IPS-18a (cell line): ENCODE measurements at regions not wholly inside any gene's neighbourhood (a gene's known extent, or its start where the extent isn't known, plus 50 kb on each side); places are given as distances from the start of the nearest gene placed in this dataset.
"Not testable (repeated sequence)": the region's sequence is repeated elsewhere in the genome, so short reads cannot be mapped to it uniquely, and the experiment has no call there.

ENCODE experiments used
- H3K27ac ChIP-seq: one replicate; pipeline ENCODE4 v1.5.1; 2013; ENCODE audit warnings: low read length
- H3K27me3 ChIP-seq: one replicate; pipeline ENCODE4 v1.6.1; 2013; ENCODE audit warnings: mild to moderate bottlenecking, low read length; ENCODE audit not compliant: control insufficient read depth, insufficient read depth
- H3K36me3 ChIP-seq: one replicate; pipeline ENCODE4 v1.6.1; 2013; ENCODE audit warnings: low read depth, low read length; ENCODE audit not compliant: control insufficient read depth
- H3K4me1 ChIP-seq: one replicate; pipeline ENCODE4 v1.6.1; 2013; ENCODE audit warnings: low read depth, low read length; ENCODE audit not compliant: control insufficient read depth
- H3K4me3 ChIP-seq: one replicate; pipeline ENCODE4 v1.5.1; 2013; ENCODE audit warnings: low read length
- H3K9ac ChIP-seq: one replicate; pipeline ENCODE4 v1.6.1; 2013; ENCODE audit warnings: mild to moderate bottlenecking, low read length, moderate library complexity
- H3K9me3 ChIP-seq: one replicate; pipeline ENCODE4 v1.6.1; 2013; ENCODE audit warnings: low read depth, low read length; ENCODE audit not compliant: control insufficient read depth

GRCh38 chr13:50460358-50460757 is 383.1 kb downstream of the DLEU7 start:
- no peaks in the 10 kb centered on the region for H3K27me3 ChIP-seq
- H3K4me1 ChIP-seq: no peaks in the 10 kb centered on the region
- H3K9ac ChIP-seq: no peak overlapping the region
- no peaks in the 10 kb centered on the region for H3K36me3 ChIP-seq
- no peak overlapping the region for H3K27ac ChIP-seq
- H3K4me3 ChIP-seq: no peak overlapping the region
- H3K9me3 ChIP-seq: no peaks in the 10 kb centered on the region

GRCh38 chr13:50461189-50461588 is 382.3 kb downstream of the DLEU7 start:
- Histone ChIP-seq H3K4me3 (no peak overlapping the region), H3K27me3 (no peaks in the 10 kb centered on the region), H3K9ac (no peak overlapping the region), H3K9me3 (no peaks in the 10 kb centered on the region), H3K27ac (no peak overlapping the region), H3K36me3 (no peaks in the 10 kb centered on the region), H3K4me1 (no peaks in the 10 kb centered on the region)

DNA sequence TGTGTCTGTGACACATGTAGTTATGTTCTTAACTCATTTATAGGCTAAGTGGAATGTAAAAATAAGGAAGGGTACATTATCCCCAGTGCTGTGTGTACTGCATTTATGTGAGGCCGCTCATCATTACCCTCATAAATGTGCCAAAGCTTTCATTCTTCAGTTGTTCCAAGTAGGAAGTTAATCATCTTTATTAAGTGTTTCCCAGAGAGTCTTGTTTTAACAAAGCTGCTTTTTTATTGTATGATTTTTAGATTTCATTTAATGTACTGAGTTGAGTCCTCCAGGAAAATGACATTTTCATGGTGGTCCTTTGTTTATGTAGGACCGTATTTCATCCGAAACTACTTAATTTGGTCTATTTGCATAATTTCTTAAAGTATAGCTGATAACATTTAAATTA is 379.8 kb downstream of the DLEU7 start:
- H3K4me1 ChIP-seq: no peaks in the 10 kb centered on the region
- H3K27me3 ChIP-seq: no peaks in the 10 kb centered on the region
- H3K9ac ChIP-seq: no peak overlapping the region
- H3K4me3 ChIP-seq: no peak overlapping the region
- H3K27ac ChIP-seq: no peak overlapping the region
- H3K9me3 ChIP-seq: no peaks in the 10 kb centered on the region
- H3K36me3 ChIP-seq: no peaks in the 10 kb centered on the region

GRCh38 chr13:50464349-50465251 is 378.9 kb downstream of the DLEU7 start:
- Histone ChIP-seq H3K9ac (no peak overlapping the region), H3K27ac (no peak overlapping the region), H3K4me3 (no peak overlapping the region), H3K4me1 (no peaks in the 10 kb centered on the region), H3K36me3 (no peaks in the 10 kb centered on the region), H3K9me3 (no peaks in the 10 kb centered on the region), H3K27me3 (no peaks in the 10 kb centered on the region)

DNA sequence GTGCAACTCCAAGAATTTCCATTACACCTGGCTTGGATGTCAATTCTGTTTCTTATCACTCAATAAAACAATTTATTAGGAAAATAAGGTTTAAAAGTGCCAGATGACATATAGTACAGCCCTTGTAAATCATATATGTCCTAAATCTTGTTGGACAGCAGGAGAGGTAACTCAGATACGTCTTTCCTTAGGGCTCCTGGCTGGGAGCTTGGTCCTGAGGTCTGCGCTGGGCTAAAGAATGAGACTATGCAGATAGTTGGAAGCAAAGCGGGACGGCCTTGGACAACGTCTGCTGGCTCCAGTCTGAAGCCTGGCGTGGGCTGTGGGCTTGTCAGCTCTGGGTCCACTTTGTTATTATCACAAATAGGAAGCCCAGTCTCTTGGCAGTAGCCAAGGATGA is 377.0 kb downstream of the DLEU7 start:
- H3K4me1 ChIP-seq: no peaks in the 10 kb centered on the region
- no peaks in the 10 kb centered on the region for H3K36me3 ChIP-seq
- no peak overlapping the region for H3K27ac ChIP-seq
- H3K9me3 ChIP-seq: no peaks in the 10 kb centered on the region
- H3K27me3 ChIP-seq: no peaks in the 10 kb centered on the region
- no peak overlapping the region for H3K9ac ChIP-seq
- no peak overlapping the region for H3K4me3 ChIP-seq

- Histone ChIP-seq H3K9me3 (no peaks in the 10 kb centered on the region), H3K27ac (no peak overlapping the region), H3K4me1 (no peaks in the 10 kb centered on the region), H3K27me3 (no peaks in the 10 kb centered on the region), H3K9ac (no peak overlapping the region), H3K4me3 (no peak overlapping the region), H3K36me3 (no peaks in the 10 kb centered on the region)
These were observed 376.1 kb downstream of the DLEU7 start for GRCh38 chr13:50467156-50468110.

DNA sequence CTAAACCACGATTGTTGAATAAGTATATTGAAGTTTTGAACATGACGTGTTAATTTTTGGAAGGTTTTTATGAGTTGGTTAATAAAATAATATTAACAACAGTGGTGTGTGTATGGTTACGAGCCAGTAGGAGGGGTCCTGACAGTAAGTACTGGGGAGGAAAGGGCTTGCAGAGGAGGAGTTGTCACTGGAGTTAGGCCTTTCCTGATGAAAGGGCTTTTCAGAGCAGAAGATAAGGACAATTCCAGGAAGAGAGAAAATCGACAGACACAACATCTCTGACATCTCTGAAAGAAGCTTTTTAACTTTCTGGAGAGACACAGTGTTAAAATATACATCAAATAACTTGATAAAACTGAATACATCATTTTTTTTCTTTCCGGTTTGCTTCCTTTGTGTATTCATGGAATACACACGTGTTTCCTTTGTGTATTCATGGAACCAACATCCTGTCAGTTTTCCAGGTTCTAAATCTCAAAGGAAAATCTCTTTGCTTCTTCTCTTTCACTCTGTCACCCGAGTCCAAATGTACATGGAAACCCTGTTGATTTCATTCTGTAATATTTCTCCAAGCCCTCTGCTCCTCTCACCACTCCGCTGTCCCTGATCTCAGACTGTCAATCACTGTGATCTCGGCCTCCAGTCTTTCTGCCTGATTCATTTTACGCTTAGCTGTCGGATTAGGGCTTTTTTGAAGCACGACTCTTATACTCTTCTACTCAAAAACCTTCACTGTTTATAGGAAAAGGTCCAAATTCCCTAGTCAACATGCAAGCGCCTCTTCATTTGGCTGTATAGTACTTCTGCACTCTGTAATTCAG is 374.4 kb downstream of the DLEU7 start:
- H3K9ac ChIP-seq: no peak overlapping the region

GRCh38 chr13:50473050-50473449 is 370.4 kb downstream of the DLEU7 start:
- H3K36me3 ChIP-seq, H3K27ac ChIP-seq, H3K9ac ChIP-seq, H3K27me3 ChIP-seq, H3K4me3 ChIP-seq, H3K9me3 ChIP-seq, H3K4me1 ChIP-seq: not testable (repeated sequence)

More for the DNA sequence above, 374.4 kb downstream of the DLEU7 start:
- H3K27ac ChIP-seq: no peak overlapping the region
- H3K36me3 ChIP-seq: no peaks in the 10 kb centered on the region
- no peak overlapping the region for H3K4me3 ChIP-seq
- H3K27me3 ChIP-seq: no peaks in the 10 kb centered on the region
- H3K4me1 ChIP-seq: no peaks in the 10 kb centered on the region
- H3K9me3 ChIP-seq: no peaks in the 10 kb centered on the region

GRCh38 chr13:50474088-50474662 is 369.3 kb downstream of the DLEU7 start:
- Histone ChIP-seq H3K27ac (no peak overlapping the region), H3K36me3 (no peaks in the 10 kb centered on the region), H3K9ac (no peak overlapping the region), H3K4me1 (no peaks in the 10 kb centered on the region), H3K4me3 (no peak overlapping the region), H3K27me3 (no peaks in the 10 kb centered on the region), H3K9me3 (no peaks in the 10 kb centered on the region)

- Histone ChIP-seq H3K9me3 (no peaks in the 10 kb centered on the region), H3K4me1 (no peaks in the 10 kb centered on the region), H3K4me3 (no peak overlapping the region), H3K9ac (no peak overlapping the region), H3K27me3 (no peaks in the 10 kb centered on the region), H3K27ac (no peak overlapping the region), H3K36me3 (no peaks in the 10 kb centered on the region)
These were observed 366.8 kb downstream of the DLEU7 start for GRCh38 chr13:50476577-50477285.
